ENCODE measurements at regions not wholly inside any gene's neighbourhood (a gene's known extent, or its start where the extent isn't known, plus 50 kb on each side); places are given as distances from the start of the nearest gene placed in this dataset.
A peak's percentile ranks its signal among the peaks of the same experiment; 100 is the strongest.

GRCh38 chr22:48199667-48200066, 1437.2 kb downstream of the TBC1D22A start:
- DNase-seq = no peak

- DNase-seq = no peak
Observed at GRCh38 chr22:48198489-48199459, 1436.3 kb downstream of the TBC1D22A start.

GRCh38 chr22:48197189-48197690, 1434.8 kb downstream of the TBC1D22A start:
- no peak for DNase-seq

GRCh38 chr22:48192920-48193319, 1430.5 kb downstream of the TBC1D22A start:
- no peak for DNase-seq

- no peak for DNase-seq
Observed at GRCh38 chr22:48192071-48192470, 1429.6 kb downstream of the TBC1D22A start.

GRCh38 chr22:48188231-48188721, 1425.8 kb downstream of the TBC1D22A start:
- peak; percentile 30 for DNase-seq

DNA sequence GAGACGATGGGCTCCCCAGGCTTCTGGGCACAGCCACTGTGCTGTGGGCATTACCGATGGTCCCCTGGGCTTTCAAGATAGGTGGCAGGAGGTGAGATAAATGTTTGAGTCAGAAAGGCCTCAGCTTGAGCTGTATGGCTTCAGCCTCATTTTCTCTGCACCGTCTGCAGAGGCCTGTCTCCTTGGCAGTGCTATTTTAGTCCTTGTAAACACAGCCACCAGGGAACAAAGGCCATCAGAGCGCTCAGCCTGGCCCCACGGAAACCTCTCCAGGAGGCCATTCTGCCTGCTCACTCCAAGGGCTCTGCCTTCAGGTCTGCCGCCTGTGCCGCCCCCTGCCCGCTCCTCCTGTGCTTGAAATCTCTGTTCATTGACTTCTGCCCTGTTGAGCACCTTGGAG, 1424.9 kb downstream of the TBC1D22A start:
- DNase-seq = no peak

DNA sequence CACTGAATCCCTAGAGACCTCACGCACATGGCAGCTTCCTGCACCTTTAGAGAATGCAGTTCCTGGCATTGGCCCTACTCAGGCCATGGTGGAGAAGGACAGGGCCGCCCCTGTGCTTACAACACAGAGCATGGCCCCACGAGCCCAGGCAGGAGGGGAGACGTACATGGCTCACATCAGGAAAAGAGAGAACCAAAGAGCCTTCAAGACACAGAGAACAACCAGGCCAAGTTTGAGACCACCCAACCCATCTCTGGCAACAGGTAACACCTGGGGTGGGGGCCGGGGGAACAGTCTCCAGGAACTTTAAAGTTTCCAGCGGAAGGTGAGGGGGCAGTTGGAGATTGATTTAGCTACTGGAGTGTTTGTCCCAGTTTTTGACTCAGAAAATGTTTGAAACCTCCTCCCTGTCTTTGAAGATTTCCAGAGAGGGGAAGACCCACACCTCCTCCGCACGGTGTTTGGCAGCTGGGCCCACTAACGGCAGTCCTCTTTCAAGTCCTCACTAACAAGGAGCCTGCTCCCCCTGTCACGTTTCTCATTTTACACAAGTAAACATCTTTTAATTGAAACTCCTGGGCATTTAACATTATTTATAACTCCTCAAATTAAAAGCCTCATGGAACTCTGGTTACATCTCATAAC, 1423.8 kb downstream of the TBC1D22A start:
- DNase-seq = no peak

DNA sequence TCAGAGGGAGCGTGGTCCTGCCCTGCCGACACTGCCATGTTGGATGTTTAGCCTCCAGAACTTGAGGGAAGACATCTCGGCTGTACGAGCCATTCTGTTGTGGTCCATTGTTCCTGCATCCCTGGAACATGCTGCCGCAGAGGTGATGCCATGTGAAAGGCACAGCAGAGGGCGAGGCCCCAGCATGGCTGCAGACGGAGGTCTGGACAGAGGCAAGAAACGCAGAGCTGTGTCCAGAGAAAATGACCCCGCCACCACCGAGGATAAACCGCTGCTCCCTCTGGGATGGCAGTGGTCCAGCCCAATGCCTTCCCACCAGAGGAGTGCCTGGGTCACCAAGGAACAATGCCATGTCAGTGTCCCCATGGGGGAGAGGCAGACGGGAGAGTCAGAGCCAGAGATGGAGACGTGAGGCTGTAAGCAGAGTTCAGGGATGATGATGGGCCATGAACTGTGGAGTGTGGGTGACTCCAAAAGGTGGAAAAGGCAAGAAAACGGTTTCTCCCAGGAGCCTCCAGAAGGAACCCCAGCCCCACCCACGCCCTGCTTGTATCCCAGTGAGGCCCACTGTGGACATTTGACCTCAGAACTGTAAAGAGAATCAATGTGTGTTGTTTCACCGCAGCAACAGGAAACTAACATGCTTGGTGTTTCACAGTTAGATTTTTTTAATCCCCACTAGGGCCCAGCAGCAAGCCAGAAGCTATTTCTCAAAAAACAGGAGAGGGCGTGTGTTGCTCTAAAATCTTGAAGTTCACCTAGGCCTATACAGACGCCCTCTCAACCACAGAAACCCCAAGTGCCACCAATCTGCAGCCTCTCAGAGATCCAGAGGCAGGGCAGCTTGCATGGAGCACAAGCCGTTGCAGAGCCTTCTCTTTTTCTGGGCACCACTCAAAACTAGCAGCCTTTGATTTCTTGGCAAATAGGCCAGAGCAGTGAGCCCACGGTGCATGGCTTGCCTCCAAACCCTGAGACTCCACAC, 1422.9 kb downstream of the TBC1D22A start:
- DNase-seq = peak; percentile 34

- DNase-seq = no peak
Observed at GRCh38 chr22:48182846-48183805, 1420.7 kb downstream of the TBC1D22A start.

DNA sequence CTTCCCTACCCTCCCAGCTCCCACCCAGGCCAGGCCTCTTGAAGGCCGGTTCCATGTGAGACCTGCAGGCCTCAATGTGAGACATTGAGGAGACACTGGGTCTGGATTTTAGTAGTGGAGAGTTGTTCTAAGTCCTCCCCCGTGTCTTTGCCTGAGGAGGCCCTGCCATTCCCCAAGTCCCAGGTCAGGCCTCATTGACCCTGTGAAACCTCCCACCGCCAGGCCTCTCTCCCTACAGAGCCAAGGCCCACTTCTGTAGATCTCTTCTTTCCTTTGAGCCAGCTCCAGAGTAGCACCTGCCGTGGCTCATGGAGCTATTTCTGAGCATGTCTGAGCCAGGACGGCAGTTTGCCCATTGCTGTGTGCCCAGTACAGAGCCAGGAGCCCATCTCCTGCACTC, 1419.6 kb downstream of the TBC1D22A start:
- no peak for DNase-seq

GRCh38 chr22:48181263-48181955, 1419.0 kb downstream of the TBC1D22A start:
- no peak for DNase-seq

GRCh38 chr22:48180631-48181030, 1418.2 kb downstream of the TBC1D22A start:
- no peak for DNase-seq

DNA sequence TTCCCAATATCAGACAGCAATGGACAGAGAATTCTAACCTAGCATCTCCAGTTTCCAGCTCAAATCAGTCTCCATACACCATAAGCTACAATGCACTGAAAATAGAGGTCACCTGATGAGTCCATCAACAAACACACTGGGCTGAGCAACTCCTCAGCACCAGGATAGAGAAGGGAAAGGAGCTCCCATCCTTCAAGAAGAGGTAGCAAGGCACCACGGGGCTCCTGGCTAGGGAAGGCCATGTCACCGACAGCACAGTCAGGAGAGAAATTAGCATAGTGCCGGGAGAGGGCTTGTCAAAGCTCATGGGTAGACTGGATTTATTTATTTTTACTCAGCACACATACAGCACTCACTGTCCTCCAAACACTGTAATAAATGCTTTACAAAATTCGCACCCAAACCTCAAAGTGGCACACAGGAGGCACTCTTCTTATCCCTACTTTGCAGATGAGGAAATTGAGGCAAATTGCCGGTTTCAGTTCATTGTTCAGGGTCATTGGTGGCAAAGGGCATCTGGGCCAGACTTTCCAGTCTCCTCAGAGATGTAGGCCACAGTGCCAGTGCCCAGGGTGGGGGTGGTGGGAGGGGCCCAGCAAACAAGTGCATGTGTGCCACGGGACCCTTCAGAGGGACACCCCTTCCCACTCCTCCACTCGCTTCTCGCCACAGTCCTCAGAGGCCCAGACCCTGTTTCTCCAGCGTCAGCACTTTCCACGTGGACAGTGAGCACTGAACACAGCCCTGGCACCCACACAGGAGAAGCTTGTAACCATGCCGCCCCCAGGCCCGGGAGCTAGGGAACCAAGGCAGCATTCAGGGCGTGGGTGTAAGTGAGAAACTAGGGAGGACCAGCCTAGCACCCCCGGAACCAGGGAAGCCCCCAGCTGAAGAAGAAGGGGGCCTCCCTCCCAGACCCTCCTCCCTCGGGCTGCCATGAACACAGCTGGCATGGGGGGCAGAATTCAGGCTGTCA, 1417.4 kb downstream of the TBC1D22A start:
- no peak for DNase-seq

DNA sequence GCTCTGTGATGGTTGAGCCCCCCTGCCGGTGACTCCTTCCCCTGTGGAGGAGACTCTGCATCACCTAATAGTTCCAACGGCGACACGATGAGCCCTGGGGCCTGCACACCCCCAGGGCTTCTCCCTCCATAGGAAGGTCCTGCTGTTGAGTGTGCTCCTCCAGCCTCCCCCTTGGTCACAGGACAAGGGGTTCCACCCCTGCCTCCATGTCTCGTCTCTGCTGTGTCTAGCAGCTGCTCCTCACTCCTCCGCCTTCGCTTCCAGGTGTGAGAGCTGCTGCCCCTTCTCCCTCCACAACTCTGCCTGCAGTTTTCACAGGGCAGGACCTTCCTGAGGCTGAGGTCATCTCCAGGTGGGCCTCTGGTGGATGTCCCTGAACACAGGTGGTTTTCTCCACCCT, 1416.1 kb downstream of the TBC1D22A start:
- DNase-seq = no peak

DNA sequence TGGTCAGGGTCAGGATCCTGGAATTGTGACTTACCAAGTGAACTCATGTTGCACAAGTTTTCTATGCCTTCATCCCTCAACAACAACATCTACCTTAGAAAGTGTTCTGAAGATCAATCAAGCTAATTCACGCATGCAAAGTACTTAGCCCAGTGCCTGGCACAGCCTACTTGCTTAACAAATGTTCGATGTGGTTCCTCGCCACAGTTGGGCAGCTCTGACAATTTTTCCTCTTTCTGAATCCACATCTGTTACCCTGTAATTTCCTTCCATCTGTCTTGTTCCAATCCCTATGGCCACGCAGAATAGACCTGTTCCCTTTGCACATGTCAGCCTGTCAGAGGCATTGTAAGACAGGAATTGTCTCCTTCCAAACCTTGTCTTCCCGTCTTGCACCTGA, 1415.2 kb downstream of the TBC1D22A start:
- DNase-seq = no peak

DNA sequence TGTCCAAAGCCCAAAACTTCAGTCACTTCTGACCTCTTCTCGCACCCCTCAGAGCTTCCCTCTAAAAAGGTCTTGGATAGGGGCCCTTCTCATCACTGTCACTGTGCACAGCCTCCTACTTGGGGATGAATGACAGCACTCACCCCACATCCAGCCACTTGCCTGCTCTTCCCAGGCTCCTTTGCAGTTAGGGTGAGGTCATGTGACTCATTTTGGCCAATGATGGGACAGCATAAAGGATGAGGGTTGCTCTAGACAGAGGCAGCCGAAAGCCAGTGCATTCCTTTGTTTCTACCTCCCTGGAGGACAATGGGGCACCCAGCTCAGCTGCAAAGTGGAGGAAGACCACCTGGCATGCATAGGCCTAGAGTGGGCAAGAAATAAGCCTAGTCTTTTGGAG, 1413.3 kb downstream of the TBC1D22A start:
- DNase-seq = no peak

GRCh38 chr22:48173773-48174160, 1411.3 kb downstream of the TBC1D22A start:
- no peak for DNase-seq

GRCh38 chr22:48173061-48173772, 1410.8 kb downstream of the TBC1D22A start:
- DNase-seq = no peak

Data from CD4-positive, alpha-beta T cell treated with Interleukin-21 for 1 hour (primary cell).